Lung (tissue), 11 donors: ENCODE measurements at regions not wholly inside any gene's neighbourhood (a gene's known extent, or its start where the extent isn't known, plus 50 kb on each side); places are given as distances from the start of the nearest gene placed in this dataset.

Experiments used
- ATAC-seq: fragments of 200-7000 bp; cut with Tn5 transposase; one replicate; pipeline ENCODE4 v1.9.1; 2020; ENCODE audit warnings: moderate number of reproducible peaks; ENCODE audit not compliant: insufficient read depth, low FRiP score
- DNase-seq, 3 donors: peaks; one replicate each; pipeline ENCODE4 v3.0.0-alpha.2; 2013 to 2017
- H3K27ac ChIP-seq, 2 donors: one replicate each; pipeline ENCODE4 v1.5.1; 2013; ENCODE audit warnings: mild to moderate bottlenecking in 2 of 2, moderate library complexity in 2 of 2, control low read depth in 1 of 2, inconsistent platforms in 1 of 2, low read depth in 1 of 2, low read length in 1 of 2
- H3K27me3 ChIP-seq, 3 donors: one replicate each; pipeline ENCODE4 v1.5.1; 2013; ENCODE audit warnings: low read length in 2 of 3; ENCODE audit not compliant: control insufficient read depth in 3 of 3, insufficient read depth in 3 of 3
- H3K36me3 ChIP-seq, 4 donors: one replicate each; pipeline ENCODE4 v1.5.1; 2013; ENCODE audit warnings: low read length in 4 of 4, mild to moderate bottlenecking in 1 of 4, moderate library complexity in 1 of 4; ENCODE audit not compliant: control insufficient read depth in 4 of 4, insufficient read depth in 4 of 4
- H3K4me1 ChIP-seq, 5 donors: one replicate each; pipeline ENCODE4 v1.5.1; 2013; ENCODE audit warnings: low read length in 5 of 5, mild to moderate bottlenecking in 2 of 5, moderate library complexity in 1 of 5; ENCODE audit not compliant: control insufficient read depth in 5 of 5, insufficient read depth in 5 of 5
- H3K4me3 ChIP-seq: one replicate; pipeline ENCODE4 v1.5.1; 2013; ENCODE audit warnings: mild to moderate bottlenecking, control low read depth, moderate library complexity
- H3K9ac ChIP-seq, 2 donors: one replicate each; pipeline ENCODE4 v1.5.1; 2013; ENCODE audit warnings: low read length in 2 of 2, control low read depth in 1 of 2; ENCODE audit not compliant: insufficient read depth in 1 of 2
- H3K9me3 ChIP-seq, 4 donors: one replicate each; pipeline ENCODE4 v1.5.1; 2013; ENCODE audit warnings: low read length in 3 of 4, mild to moderate bottlenecking in 1 of 4, moderate library complexity in 1 of 4; ENCODE audit not compliant: control insufficient read depth in 4 of 4, insufficient read depth in 3 of 4
- WGBS, 2 donors: extraction: QIAGEN DNeasy Blood & Tissue Kit; methylation state at CpG; one replicate each; pipeline ENCODE4 v1.1.7; 2013; 5-methylcytosine and 5-hydroxymethylcytosine counted together
- TF ChIP-seq, protein P1 (sequence below): IDR thresholded peaks from 2 replicates; pipeline ENCODE4 v1.5.1; 2012; ENCODE audit warnings: mild to moderate bottlenecking; ENCODE audit errors: control extremely low read depth, extremely low read depth
- donor health status: control.
- donor health status: control.
- donor health status: Bipolar disorder and iron deficiency.
- donor health status: healthy.
- donor health status: DM: yes; HTN: yes; CAD: no.

GRCh38 chr15:47294765-47295259 is 422.5 kb upstream of the SEMA6D start:
- Histone ChIP-seq H3K4me1 (peaks cover 0 to 40% (median 10%) of the 10 kb centered on the region in 5 donors), H3K36me3 (no peaks in the 10 kb centered on the region), H3K9me3 (no peaks in the 10 kb centered on the region), H3K4me3 (no peak overlapping the region), H3K9ac (no peak overlapping the region), H3K27me3 (no peaks in the 10 kb centered on the region), H3K27ac (no peak overlapping the region)
- DNase-seq (peak in 2 of 3 donors; percentile 21 to 42), ATAC-seq (no peak)
- 67 to 68% methylated on average over 3 of the region's 3 CpGs for WGBS, 2 donors
- TF ChIP-seq, protein P1, sequence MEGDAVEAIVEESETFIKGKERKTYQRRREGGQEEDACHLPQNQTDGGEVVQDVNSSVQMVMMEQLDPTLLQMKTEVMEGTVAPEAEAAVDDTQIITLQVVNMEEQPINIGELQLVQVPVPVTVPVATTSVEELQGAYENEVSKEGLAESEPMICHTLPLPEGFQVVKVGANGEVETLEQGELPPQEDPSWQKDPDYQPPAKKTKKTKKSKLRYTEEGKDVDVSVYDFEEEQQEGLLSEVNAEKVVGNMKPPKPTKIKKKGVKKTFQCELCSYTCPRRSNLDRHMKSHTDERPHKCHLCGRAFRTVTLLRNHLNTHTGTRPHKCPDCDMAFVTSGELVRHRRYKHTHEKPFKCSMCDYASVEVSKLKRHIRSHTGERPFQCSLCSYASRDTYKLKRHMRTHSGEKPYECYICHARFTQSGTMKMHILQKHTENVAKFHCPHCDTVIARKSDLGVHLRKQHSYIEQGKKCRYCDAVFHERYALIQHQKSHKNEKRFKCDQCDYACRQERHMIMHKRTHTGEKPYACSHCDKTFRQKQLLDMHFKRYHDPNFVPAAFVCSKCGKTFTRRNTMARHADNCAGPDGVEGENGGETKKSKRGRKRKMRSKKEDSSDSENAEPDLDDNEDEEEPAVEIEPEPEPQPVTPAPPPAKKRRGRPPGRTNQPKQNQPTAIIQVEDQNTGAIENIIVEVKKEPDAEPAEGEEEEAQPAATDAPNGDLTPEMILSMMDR: no peak

DNA sequence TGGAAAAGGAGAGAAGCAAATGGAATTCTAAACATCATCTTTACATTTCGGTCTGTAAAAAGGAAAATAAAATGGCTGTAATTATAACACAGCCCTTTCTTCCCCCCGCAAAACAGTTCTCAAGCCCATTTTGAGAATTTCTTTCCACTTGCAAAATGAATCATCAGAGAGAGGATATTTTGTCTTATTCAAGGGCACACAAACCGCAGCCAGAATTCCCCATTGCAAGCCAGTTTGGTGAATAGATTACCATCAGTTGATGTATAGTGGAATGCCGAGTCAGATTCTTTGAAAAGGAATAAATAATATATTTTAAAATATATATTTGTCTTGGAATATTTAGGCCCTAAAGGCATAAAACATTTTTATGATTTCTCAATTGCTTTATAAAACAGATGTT is 420.4 kb upstream of the SEMA6D start:
- no peak for DNase-seq
- Histone ChIP-seq H3K27ac (no peak overlapping the region), H3K36me3 (no peaks in the 10 kb centered on the region), H3K27me3 (no peaks in the 10 kb centered on the region), H3K4me1 (peaks cover 0 to 31% (median 18%) of the 10 kb centered on the region in 5 donors), H3K9ac (no peak overlapping the region), H3K9me3 (no peaks in the 10 kb centered on the region), H3K4me3 (no peak overlapping the region)
- 92 to 95% methylated on average over 4 of the region's 4 CpGs for WGBS, 2 donors
- TF ChIP-seq, protein P1: no peak
- no peak for ATAC-seq

DNA sequence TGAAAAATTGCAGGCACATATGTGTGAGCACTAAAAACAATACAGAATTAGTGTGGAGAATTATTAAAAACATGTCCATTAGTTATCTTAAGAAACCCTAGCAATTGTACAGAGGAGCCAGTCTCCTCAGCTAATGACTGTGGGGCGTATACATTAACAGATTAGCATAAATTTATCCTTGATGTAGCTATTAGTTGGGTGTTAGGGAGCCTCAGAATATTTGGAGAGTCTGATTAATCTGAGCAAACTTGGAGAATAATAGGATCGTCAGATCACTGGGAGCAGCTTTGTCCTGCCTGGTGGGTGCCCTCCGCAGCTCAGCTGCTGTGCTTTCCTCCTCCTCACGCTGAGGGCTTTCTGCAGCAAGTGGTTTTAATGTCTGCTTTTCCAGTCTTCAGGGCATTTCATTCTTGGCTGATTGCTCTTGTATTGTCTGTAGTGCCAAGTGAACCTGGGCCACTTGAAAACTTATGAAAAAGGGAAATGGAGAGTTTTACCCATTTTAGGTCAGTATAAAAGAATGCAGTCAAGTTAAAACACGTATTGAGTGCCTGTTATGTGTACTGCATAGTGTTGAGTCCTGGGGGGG is 417.4 kb upstream of the SEMA6D start:
- Histone ChIP-seq H3K9ac (no peak overlapping the region), H3K4me1 (peaks cover 0 to 12% (median 0%) of the 10 kb centered on the region in 5 donors), H3K4me3 (no peak overlapping the region), H3K27ac (no peak overlapping the region), H3K9me3 (no peaks in the 10 kb centered on the region), H3K27me3 (no peaks in the 10 kb centered on the region), H3K36me3 (no peaks in the 10 kb centered on the region)
- ATAC-seq: no peak
- peak in 1 of 3 donors; percentile 43 for DNase-seq
- 62 to 68% methylated on average over 5 of the region's 5 CpGs for WGBS, 2 donors
- TF ChIP-seq, protein P1: no peak

DNA sequence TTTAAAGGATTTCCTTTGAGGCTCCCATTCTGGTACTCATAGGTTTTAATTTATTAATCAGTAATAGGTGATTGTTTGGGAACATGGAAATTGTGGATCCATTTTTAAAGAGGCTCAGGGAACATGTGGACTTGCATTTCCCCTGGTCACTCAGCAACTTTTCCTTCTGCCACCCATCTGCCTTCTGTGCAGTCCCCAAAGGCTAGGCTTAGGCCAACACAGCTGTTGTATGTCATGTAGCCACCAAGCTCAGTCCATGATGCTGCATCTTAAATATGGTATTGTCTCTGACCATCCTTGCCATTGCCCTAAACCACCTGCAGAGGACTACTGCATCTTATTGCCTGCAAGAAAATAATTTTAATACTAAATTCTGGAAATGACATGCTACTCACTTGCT is 416.7 kb upstream of the SEMA6D start:
- Histone ChIP-seq H3K4me1 (peaks cover 0 to 12% (median 0%) of the 10 kb centered on the region in 5 donors), H3K4me3 (no peak overlapping the region), H3K9ac (no peak overlapping the region), H3K27ac (no peak overlapping the region), H3K27me3 (no peaks in the 10 kb centered on the region), H3K9me3 (no peaks in the 10 kb centered on the region), H3K36me3 (no peaks in the 10 kb centered on the region)
- ATAC-seq (no peak), DNase-seq (no peak)
- TF ChIP-seq, protein P1: no peak
